A549 (cell line): ENCODE measurements at regions not wholly inside any gene's neighbourhood (a gene's known extent, or its start where the extent isn't known, plus 50 kb on each side); places are given as distances from the start of the nearest gene placed in this dataset.
"Not testable (repeated sequence)": the region's sequence is repeated elsewhere in the genome, so short reads cannot be mapped to it uniquely, and the experiment has no call there.

Source experiments
- POLR2A ChIP-seq: IDR thresholded peaks from 2 replicates; pipeline ENCODE4 v1.6.1; 2012; ENCODE audit warnings: mild to moderate bottlenecking, low read length
- POLR2AphosphoS2 ChIP-seq: conservative IDR thresholded peaks from 2 replicates; pipeline ENCODE4 v1.6.1; 2012; ENCODE audit warnings: low read length, improper control_type of control experiment, inconsistent platforms
- RNF2 ChIP-seq: fragments of 200-600 bp; sonication (generic); IDR thresholded peaks from 2 replicates; pipeline ENCODE4 v1.6.1; 2016; ENCODE audit warnings: low read depth, mild to moderate bottlenecking, antibody characterized with exemption, moderate library complexity, borderline replicate concordance
- TFCP2L1 ChIP-seq: fragments of 250-450 bp; sonication (Bioruptor Pico); IDR thresholded peaks from 2 replicates; pipeline ENCODE4 v1.5.0; 2021; ENCODE audit warnings: mild to moderate bottlenecking
- TF ChIP-seq, protein P1 (sequence below): IDR thresholded peaks from 2 replicates; pipeline ENCODE4 v1.6.1; 2012; ENCODE audit warnings: low read depth, borderline replicate concordance

DNA sequence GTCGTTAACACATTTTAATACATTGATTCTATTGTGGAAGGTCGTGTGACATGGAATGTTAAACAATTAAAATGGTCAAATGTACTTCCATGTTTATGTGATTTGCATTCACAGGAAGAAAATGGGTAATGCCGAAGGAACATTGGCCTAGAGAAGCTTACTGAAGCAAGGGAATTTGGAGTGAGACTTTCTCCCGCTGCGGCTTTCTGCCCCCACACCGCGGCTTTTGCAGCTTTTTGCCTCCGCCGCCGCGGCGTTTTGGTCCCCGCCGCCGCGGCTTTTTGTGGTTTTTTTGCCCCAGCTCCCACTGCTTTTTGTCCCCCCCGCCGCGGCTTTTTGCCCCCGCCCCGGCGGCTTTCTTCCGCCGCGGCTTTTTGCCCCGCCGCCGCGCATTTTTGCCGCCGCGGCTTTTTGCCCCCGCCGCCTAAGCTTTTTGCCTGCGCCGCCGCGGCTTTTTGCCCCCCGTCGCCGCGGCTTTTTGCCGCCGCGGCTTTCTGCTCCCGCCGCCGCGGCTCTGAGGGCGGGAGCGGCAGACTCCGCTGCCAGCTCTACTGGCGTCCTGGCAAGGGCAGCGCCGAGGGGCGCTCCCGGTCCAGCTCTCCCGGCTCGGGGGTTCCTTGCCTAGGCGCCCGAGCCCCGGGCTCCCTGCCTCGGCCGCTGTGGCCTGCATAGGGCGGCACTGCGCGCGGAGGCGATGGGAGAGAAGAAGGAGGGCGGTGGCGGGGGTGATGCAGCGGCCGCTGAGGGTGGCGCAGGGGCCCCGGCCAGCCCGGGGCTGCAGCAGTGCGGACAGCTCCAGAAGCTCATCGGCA, 225.5 kb upstream of the VKORC1L1 start:
- TF ChIP-seq POLR2A; TFCP2L1 (CRISPR knock-in tag); POLR2AphosphoS2; RNF2: not testable (repeated sequence)
- TF ChIP-seq, protein P1, sequence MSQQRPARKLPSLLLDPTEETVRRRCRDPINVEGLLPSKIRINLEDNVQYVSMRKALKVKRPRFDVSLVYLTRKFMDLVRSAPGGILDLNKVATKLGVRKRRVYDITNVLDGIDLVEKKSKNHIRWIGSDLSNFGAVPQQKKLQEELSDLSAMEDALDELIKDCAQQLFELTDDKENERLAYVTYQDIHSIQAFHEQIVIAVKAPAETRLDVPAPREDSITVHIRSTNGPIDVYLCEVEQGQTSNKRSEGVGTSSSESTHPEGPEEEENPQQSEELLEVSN, result not testable (repeated sequence)
